NCI-H2029 treated with DMSO at 0.1 percent for 48 hours (cell line): ENCODE measurements at regions not wholly inside any gene's neighbourhood (a gene's known extent, or its start where the extent isn't known, plus 50 kb on each side); places are given as distances from the start of the nearest gene placed in this dataset.

Experiments used
- DNase-seq: peaks from one replicate; lab custom pipeline; 2025; lab: John Stamatoyannopoulos, UW

DNA sequence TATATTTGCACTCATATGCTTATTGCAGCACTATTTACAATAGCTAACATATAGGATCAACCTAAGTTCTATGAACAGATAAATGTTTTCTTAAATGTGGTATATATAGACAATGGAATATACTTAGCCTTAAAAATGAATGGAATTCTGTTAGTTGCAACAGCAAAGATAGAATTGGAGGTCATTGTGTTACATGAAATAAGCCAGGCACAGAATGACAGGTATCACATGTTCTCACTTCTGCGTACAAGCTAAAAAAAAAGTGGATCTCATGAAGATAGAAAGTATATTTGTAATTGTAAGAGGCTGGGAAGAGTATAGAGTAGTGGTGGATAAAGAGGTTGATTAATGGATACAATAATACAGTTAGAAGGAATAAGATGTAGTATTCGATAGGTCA, 255.5 kb upstream of the SETBP1 start:
- no peak for DNase-seq

- no peak for DNase-seq
Measured at GRCh38 chr18:44437603-44438002, 243.1 kb upstream of the SETBP1 start.

- DNase-seq = no peak
Measured at GRCh38 chr18:44450226-44450625, 230.5 kb upstream of the SETBP1 start.

DNA sequence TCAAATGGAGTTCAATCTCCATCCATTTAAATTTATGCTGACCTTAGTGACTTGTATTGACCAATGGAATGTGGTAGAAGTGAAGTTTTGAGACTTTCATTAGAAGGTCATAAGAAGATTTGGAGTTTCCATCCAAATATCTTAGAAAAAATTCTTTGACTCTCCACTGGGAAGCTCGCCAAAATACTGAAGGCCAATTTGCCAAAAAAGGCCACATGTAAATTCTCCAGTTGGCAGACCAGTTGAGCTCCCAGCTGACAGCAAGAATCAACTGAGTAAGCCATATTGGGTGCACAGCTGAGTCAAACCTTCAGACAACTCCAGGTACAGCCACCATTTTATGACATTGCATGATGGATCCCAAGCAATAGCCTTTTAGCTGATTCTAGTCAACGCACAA, 228.3 kb upstream of the SETBP1 start:
- DNase-seq = no peak

DNA sequence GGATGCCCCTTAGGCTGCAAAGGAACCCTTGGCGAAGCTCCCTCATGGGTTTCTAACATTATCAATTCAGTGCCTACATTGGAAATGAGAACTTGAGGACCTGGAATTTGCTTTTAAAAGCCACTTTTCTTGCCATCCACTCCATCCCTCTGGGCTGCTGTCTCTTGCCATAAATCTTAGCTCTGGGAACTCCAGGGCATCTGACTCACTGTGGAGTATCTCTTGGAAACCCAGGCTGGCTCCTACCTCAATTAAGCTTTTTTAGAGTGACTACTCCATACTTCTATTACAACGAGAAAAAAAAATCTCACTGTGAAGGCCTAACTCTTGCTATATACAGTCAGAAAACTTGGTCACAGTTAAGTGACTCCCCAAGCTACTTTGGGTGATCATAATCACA, 227.2 kb upstream of the SETBP1 start:
- no peak for DNase-seq

GRCh38 chr18:44458777-44459176, 221.9 kb upstream of the SETBP1 start:
- no peak for DNase-seq

- no peak for DNase-seq
Measured at GRCh38 chr18:44464398-44465180, 216.1 kb upstream of the SETBP1 start.

DNA sequence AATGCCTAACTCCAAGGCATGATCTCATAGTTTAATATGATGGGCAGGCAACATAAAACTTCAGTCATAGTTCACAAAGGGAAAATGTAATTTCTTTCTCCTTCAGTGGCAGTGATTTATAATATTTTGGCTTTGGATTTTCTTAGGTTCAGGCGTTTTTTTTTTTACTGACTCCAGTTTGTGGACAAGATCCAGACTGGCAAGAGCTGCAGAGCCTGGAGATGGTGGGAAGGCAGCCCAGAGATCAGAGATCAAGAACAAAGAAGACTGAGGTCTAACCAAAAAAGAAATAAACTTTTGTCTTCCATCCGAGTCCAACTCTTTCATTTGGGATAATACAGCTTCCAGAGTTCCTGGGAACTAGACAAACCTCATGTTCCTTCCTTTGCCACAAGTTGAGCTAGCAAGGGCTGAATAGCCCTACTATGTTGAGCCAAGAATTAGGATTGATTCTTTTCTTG, 215.3 kb upstream of the SETBP1 start:
- no peak for DNase-seq

GRCh38 chr18:44466997-44467396, 213.7 kb upstream of the SETBP1 start:
- no peak for DNase-seq

GRCh38 chr18:44467718-44468117, 213.0 kb upstream of the SETBP1 start:
- DNase-seq = no peak

DNA sequence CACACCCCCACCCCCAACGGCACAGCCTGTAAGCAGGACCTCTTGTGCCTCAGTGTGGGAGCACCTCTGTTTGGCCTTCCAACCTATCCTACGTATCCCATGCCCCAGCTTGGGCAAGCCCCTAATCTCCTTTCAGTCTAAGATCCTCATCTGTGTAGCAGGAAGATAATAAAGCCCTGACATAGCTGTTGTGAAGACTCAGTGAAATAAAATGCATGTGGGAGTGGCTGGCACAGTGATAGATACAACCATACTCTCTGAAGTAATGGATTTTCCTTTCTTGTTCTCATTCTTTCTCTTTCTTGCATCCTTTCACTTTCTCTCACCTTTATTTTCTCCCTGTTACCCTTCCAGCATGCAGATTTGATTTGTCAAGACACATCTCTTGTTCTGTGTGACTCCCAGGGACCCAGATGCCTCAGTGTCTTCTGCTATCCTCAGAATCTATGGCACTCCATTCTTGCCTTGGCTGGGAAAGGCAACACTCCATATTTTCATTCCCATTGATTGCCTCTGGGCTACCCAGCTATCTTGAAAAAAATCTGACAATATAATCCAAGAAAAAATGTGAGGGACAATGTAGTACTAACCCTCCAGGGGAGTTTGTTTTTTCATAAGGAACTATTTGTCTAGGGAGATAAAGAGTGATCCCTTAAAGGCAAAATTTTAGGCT, 207.2 kb upstream of the SETBP1 start:
- DNase-seq = no peak

DNA sequence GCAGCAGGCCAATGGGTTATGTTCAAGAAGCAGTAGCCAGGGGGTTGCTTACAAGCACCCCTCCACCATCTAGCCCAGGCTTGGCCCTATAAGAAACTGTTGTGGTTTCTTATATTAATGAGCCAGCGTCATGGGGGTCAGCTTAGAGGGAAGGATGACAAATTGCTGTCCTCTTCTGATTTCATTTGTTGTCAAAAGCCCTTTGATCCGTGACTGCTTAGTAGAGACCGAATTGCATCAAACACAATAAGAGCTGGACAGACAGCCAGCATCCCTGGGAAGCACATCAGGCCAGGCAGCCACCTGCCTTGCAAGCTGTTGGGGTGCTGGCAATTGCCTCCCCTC, 206.6 kb upstream of the SETBP1 start:
- no peak for DNase-seq

DNA sequence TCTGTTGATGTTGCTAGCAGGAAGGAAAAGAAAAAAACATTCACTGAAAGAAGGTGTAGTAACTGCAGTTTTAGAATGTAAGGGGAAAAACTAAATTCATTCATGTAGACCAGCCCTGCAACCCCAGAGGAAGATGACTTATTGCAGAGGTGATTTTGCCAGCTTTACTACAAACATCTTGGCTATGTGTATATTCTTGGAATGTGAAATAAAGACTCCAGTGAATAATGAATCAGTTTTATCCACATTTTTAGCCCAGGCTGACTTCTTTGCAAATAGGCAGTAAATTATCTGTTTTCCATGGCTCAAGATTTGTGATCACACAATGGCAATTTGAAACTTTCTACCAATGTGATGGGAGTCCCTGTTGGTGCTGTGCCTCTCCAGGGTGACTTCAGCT, 206.1 kb upstream of the SETBP1 start:
- DNase-seq = no peak

GRCh38 chr18:44482761-44483160, 197.9 kb upstream of the SETBP1 start:
- no peak for DNase-seq

GRCh38 chr18:44495151-44495550, 185.5 kb upstream of the SETBP1 start:
- no peak for DNase-seq

- DNase-seq = no peak
Measured at GRCh38 chr18:44497311-44497710, 183.4 kb upstream of the SETBP1 start.

DNA sequence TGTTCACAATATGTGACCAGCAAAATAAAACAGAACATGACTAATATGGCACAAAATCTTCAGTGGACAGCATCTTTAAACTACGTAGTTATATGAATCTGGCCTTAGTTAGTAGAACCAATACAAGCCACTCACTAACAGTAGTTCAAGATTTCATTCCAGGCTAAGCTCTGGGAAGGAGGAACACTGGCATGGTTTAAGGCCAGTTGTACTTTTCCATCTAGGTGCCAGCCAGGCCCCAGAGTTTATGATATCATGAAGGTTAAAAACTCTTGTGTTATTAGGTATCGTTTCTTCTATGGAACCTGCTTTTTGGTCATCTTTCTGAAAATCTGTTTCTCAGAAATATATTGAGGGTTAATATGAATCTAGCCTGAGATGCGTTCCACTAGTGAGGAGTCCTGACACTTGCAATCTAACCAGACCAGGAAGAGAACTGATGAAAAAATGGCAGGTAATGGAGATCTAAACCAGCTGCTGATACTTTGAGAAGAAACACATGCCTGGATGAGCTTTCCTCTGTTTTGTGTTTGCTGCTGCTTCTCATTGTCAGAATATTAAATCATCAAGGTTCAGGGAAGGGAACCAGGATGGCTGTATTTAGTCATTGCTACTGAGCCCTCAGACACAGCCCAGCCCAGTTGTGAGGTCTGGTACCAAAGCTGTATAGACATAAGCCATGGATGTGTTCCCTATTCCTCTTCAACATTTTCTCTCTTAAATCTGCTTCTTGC, 182.8 kb upstream of the SETBP1 start:
- DNase-seq = no peak

DNA sequence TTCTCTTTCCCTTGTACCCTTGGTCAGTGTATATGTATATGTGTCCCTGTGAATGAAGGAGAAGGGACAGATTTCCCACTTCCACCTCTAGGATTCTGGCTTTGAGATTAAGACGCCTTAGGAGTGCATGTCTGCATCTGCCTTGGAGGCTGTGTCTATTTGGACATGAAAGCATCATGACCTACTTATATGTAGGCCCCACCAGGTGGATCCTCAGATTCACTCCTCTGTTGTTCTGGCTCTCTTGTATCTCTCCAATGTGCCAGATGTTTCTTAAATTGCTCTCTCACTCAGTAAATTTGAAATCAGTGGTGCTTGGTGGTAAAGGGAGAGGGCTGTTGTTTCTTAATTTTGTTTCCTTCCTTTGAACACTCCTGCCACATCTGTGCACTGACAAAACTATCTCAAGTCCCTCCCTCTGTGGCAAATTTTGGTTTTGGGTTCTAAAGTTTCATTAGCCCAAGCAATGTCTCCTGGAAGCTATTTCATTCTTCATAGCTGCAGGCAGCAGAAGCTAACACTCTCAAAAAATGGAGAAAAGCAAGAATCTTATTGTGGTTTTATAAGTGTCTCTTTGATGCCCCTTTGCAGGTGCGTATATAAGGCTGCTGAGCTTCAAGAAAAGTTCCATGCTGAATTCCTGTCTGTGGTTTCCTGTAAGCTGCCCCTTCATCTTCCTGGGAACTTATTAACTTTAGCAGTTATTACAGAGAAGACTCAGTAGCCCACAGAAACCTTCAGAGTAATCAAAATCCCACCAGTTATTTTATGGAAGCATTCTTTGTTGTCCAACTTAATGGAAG, 179.7 kb upstream of the SETBP1 start:
- no peak for DNase-seq

DNA sequence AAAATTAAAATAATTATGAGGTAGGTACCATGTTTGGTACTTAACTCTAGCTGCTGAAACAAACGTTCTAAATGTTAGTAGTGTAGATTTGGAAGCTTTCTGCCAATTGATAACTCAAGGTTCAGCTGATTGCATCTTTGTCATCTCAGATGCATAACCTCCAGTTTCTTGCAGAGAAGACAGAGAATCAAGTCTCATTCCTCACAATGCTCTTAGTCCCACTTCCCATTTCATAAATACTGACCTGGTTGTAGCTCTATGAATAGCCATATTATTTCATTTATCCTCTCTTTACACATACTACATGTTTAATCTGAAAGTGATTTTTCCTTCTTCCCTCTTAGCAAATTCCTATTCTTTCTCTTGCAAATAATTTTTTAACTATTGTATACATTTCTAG, 178.5 kb upstream of the SETBP1 start:
- DNase-seq = no peak

DNA sequence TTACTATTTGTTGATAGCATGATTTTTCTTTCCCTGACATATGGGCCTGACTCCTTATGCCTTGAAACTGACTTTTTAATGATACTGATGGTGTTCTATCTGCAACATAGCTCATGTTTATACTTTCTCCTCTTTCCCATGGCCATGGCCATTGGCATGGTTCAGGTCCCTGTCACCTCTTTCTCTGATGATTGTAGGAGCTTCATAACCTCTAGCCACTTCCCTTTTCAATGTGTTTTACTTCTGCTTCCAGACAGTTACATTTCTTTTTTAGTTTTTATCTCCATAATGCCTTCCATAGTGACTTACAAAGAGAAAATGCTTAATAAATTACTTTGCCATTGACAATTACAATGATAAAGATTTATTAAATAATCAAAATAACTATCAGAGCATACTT, 177.9 kb upstream of the SETBP1 start:
- no peak for DNase-seq

DNA sequence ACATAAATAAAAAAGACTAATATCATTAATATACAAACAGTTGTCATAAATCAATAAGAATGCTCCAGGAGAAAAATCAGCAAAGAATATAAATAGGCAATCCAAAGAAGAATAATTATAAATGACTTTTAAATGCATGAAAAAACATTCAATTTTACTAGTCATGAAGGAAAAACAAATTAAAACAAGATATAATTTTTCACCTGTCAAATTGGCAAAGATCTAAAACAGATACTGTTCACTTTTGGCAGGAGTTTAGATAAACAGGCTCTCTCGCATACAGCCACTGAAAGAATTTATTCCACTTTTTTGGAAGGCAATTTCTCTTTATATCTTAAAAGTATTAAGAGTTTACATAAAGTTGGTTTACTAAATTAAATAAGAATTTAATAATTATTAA, 176.8 kb upstream of the SETBP1 start:
- DNase-seq = no peak

DNA sequence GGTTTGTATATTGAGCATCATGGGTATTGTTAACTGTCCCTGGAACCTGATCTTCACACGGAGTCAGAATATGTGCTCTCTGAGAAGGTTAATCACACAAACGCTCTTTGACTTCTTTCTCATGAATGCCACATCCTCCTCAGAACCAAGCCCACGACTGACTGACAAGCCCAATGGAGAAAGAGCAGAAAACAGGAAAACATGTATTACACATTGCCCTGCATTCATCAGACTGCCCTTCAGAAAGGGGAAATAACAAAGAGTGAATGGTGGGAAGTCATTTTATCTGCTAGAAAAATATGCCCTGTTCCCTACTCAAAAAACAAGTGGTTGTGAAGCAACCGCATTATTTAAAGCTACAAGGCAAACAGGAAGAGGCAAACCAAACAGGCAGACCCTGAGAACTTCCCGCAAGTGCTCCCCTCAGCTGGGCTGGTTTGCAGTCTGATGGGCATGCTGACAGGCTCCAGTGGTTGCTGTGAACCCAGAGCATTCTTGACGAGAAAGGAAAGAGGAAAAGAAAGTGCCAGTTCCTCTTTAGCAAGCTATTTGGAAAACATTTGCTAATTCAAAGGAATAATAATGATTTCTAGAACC, 172.9 kb upstream of the SETBP1 start:
- no peak for DNase-seq
